GM12878 (cell line): ENCODE measurements at regions not wholly inside any gene's neighbourhood (a gene's known extent, or its start where the extent isn't known, plus 50 kb on each side); places are given as distances from the start of the nearest gene placed in this dataset.

Source experiments
- ATAC-seq: fragments of 200-7000 bp; cut with Tn5 transposase; 3 replicates; pipeline ENCODE4 v1.9.1; 2020; ENCODE audit warnings: mild to moderate bottlenecking, moderate library complexity
- BruUV-seq: library from RNA; stranded (reverse); fragments of 400-500 nt; replicated peaks from 2 replicates; lab custom pipeline; 2021; lab: Mats Ljungman, UMichigan
- CTCF ChIA-PET: fragments of 300-600 bp; sonication (Branson Sonifier 250); formaldehyde crosslinking; extraction: SDS; loops from one replicate; lab custom pipeline; 2021; ENCODE audit warnings: inconsistent platforms; lab: Yijun Ruan, JAX
- POLR2A ChIA-PET: fragments of 350-600 bp; formaldehyde crosslinking; extraction: SDS; loops from one replicate; lab custom pipeline; 2021; ENCODE audit warnings: inconsistent platforms; lab: Charles Lee
- RAD21 ChIA-PET: fragments of 300-600 bp; sonication (Branson Sonifier 250); formaldehyde crosslinking; loops from one replicate; lab custom pipeline; 2023; ENCODE audit warnings: antibody characterized with exemption; ENCODE audit not compliant: unreplicated experiment; lab: Charles Lee
- SMC1A ChIA-PET: fragments of 300-600 bp; sonication (Branson Sonifier 250); formaldehyde crosslinking; loops from one replicate; lab custom pipeline; 2023; ENCODE audit not compliant: unreplicated experiment, uncharacterized antibody; lab: Charles Lee
- DNase-seq: peaks from one replicate; pipeline ENCODE4 v3.0.0-alpha.2; 2011; ENCODE audit warnings: low read depth, low spot score
- FAIRE-seq: peaks from 3 replicates; lab custom pipeline; 2011; peaks lifted over from hg19 to GRCh38; lab: Jason Lieb, UNC
- H2AFZ ChIP-seq: 2 replicates; pipeline ENCODE4 v1.6.0; 2011; ENCODE audit warnings: low read depth, low read length, control low read depth; ENCODE audit not compliant: control insufficient read depth
- H3K27ac ChIP-seq: 2 replicates; pipeline ENCODE4 v1.5.1; 2011; ENCODE audit warnings: control low read depth; ENCODE audit not compliant: control insufficient read depth, insufficient read depth
- H3K27me3 ChIP-seq, 2 experiments: replicated peaks in 1 of 2; 2 replicates each; pipeline versions ENCODE4 v1.6.0 to v1.6.1; 2011; ENCODE audit warnings: low read length in 1 of 2; ENCODE audit not compliant: control insufficient read depth in 2 of 2, insufficient read depth in 2 of 2
- H3K36me3 ChIP-seq, 2 experiments: 2 replicates each; pipeline ENCODE4 v1.5.1; 2011; ENCODE audit warnings: low read length in 1 of 2; ENCODE audit not compliant: control insufficient read depth in 2 of 2, insufficient read depth in 2 of 2
- H3K4me1 ChIP-seq: 2 replicates; pipeline ENCODE4 v1.6.1; 2011; ENCODE audit warnings: mild to moderate bottlenecking, low read length, moderate library complexity, mixed read lengths; ENCODE audit not compliant: control insufficient read depth, insufficient read depth
- H3K4me2 ChIP-seq: 2 replicates; pipeline ENCODE4 v1.6.0; 2011; ENCODE audit warnings: control low read depth; ENCODE audit not compliant: control insufficient read depth, insufficient read depth
- H3K4me3 ChIP-seq: fragments of 200-600 bp; sonication (generic); 2 replicates; pipeline ENCODE4 v1.5.1; 2016
- H3K79me2 ChIP-seq: 2 replicates; pipeline ENCODE4 v1.6.0; 2011; ENCODE audit warnings: low read length; ENCODE audit not compliant: control insufficient read depth, insufficient read depth
- H3K9ac ChIP-seq: 2 replicates; pipeline ENCODE4 v1.8.0; 2011; ENCODE audit warnings: low read length, control low read depth, mixed read lengths; ENCODE audit not compliant: control insufficient read depth, insufficient read depth
- H3K9me3 ChIP-seq: replicated peaks from 3 replicates; pipeline ENCODE4 v1.5.1; 2011; ENCODE audit warnings: mild to moderate bottlenecking, low read length; ENCODE audit not compliant: control insufficient read depth, insufficient read depth
- H4K20me1 ChIP-seq: 2 replicates; pipeline ENCODE4 v1.6.0; 2011; ENCODE audit not compliant: control insufficient read depth, insufficient read depth
- BACH1 ChIP-seq: fragments of 450-650 bp; IDR thresholded peaks from 2 replicates; pipeline ENCODE4 v1.6.1; 2017; ENCODE audit warnings: mild to moderate bottlenecking, borderline replicate concordance
- BCL11A ChIP-seq: IDR thresholded peaks from 2 replicates; pipeline ENCODE4 v1.6.1; 2011; ENCODE audit warnings: low read depth, low read length
- GABPA ChIP-seq: IDR thresholded peaks from 2 replicates; pipeline ENCODE4 v1.6.1; 2014; ENCODE audit warnings: antibody characterized with exemption, low read depth, mild to moderate bottlenecking, inconsistent platforms
- MYB ChIP-seq: fragments of 150-350 bp; IDR thresholded peaks from 2 replicates; pipeline ENCODE4 v1.6.1; 2014; ENCODE audit warnings: mild to moderate bottlenecking, low read depth, low read length, borderline replicate concordance
- NFYA ChIP-seq: IDR thresholded peaks from 2 replicates; pipeline ENCODE4 v1.6.1; 2011; ENCODE audit warnings: low read depth, mild to moderate bottlenecking, low read length, improper control_type of control experiment, borderline replicate concordance
- SKIL ChIP-seq: fragments of 450-650 bp; IDR thresholded peaks from 2 replicates; pipeline ENCODE4 v1.6.1; 2017; ENCODE audit warnings: mild to moderate bottlenecking, low read depth, inconsistent platforms; ENCODE audit not compliant: poor library complexity, severe bottlenecking
- TAF1 ChIP-seq: IDR thresholded peaks from 2 replicates; pipeline ENCODE4 v1.6.1; 2011; ENCODE audit warnings: mild to moderate bottlenecking, low read depth, low read length, borderline replicate concordance
- ZBED1 ChIP-seq: IDR thresholded peaks from 2 replicates; pipeline ENCODE4 v1.6.1; 2016; ENCODE audit warnings: borderline replicate concordance
- WGBS: methylation state at CpG from one replicate; pipeline ENCODE4 v1.1.6; 2016; ENCODE audit warnings: low lambda C conversion rate; ENCODE audit not compliant: insufficient replicate concordance, insufficient coverage; ENCODE audit errors: missing lambda C conversion rate; 5-methylcytosine and 5-hydroxymethylcytosine counted together
- in situ Hi-C: fragments of 300-500 bp; cut with MboI; formaldehyde crosslinking; loops from 9 replicates; pipeline ENCODE4 v1.14.3; 2018; ENCODE audit warnings: mixed read lengths
- intact Hi-C: fragments of 100-400 bp; cut with micrococcal nuclease; formaldehyde crosslinking; loops from one replicate; pipeline ENCODE4 v1.14.2; 2022; ENCODE audit not compliant: unreplicated experiment
- TF ChIP-seq, protein P1 (sequence below): IDR thresholded peaks from 2 replicates; pipeline ENCODE4 v1.6.1; 2012; ENCODE audit warnings: low read depth, low read length, improper control_type of control experiment
- TF ChIP-seq, protein P2 (sequence below), 3 experiments: IDR thresholded peaks in 2 of 3; conservative IDR thresholded peaks in 1 of 3; 2 replicates each; pipeline ENCODE4 v1.5.1; 2011; ENCODE audit warnings: low read depth in 3 of 3, low read length in 3 of 3, mild to moderate bottlenecking in 3 of 3, control low read depth in 2 of 3, moderate library complexity in 2 of 3, inconsistent platforms in 1 of 3, mixed read lengths in 1 of 3; ENCODE audit not compliant: control insufficient read depth in 2 of 3, insufficient read depth in 1 of 3; ENCODE audit errors: extremely low read depth in 1 of 3
- TF ChIP-seq, protein P3 (sequence below): fragments of 450-650 bp; IDR thresholded peaks from 2 replicates; pipeline ENCODE4 v1.6.1; 2018; ENCODE audit warnings: mild to moderate bottlenecking, low read depth, moderate library complexity; ENCODE audit not compliant: partially characterized antibody
- TF ChIP-seq, protein P4 (sequence below): fragments of 450-650 bp; IDR thresholded peaks from 2 replicates; pipeline ENCODE4 v1.6.1; 2016; ENCODE audit warnings: mild to moderate bottlenecking

DNA sequence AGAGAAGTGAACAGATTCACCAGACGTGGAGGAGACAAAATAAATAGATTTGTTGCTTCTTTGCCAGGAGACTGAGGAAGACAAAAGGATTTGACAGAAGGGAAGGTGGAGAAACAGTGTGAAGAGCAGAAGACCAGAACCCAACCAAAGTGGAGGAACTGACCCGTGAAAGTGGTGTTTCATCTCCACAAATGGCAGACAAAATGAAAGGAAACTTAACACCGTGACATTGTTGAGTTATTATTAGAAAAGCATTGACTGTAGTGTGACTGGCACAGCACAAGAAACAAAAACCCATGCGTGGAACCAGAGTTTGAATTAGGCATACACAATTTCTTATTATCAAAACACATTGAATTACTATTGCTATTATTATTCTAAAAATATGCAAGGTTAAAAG is 518.1 kb downstream of the TMEM121 start:
- no peaks in the 10 kb centered on the region for H3K9me3 ChIP-seq
- no peak for DNase-seq
- H3K4me3 ChIP-seq: no peak overlapping the region
- H3K79me2 ChIP-seq: no peaks in the 10 kb centered on the region
- no peak for ATAC-seq
- H4K20me1 ChIP-seq: no peaks in the 10 kb centered on the region
- ChIA-PET CTCF (no interaction called here), SMC1A (no interaction called here), POLR2A (no interaction called here), RAD21 (no interaction called here)
- no peaks in the 10 kb centered on the region for H3K27me3 ChIP-seq
- no peak for FAIRE-seq
- H2AFZ ChIP-seq: no peak overlapping the region; the same call in 1 of the 2 replicates
- no peaks in the 10 kb centered on the region for H3K36me3 ChIP-seq
- BruUV-seq: no TSS peak
- no peak overlapping the region for H3K9ac ChIP-seq
- WGBS: 0% methylated on average over 4 of the region's 4 CpGs
- H3K27ac ChIP-seq: no peak overlapping the region
- H3K4me2 ChIP-seq: peak overlapping the region; percentile 64
- intact Hi-C loops (no loop called here), in situ Hi-C loops (no loop called here)
- no peaks in the 10 kb centered on the region; the same call in 1 of the 2 replicates for H3K4me1 ChIP-seq
- TF ChIP-seq TAF1 (no peak), SKIL (no peak), BCL11A (no peak), GABPA (no peak), MYB (no peak), ZBED1 (no peak), NFYA (no peak), BACH1 (no peak)
- TF ChIP-seq, protein P1, sequence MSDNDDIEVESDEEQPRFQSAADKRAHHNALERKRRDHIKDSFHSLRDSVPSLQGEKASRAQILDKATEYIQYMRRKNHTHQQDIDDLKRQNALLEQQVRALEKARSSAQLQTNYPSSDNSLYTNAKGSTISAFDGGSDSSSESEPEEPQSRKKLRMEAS: no peak
- TF ChIP-seq, protein P2, sequence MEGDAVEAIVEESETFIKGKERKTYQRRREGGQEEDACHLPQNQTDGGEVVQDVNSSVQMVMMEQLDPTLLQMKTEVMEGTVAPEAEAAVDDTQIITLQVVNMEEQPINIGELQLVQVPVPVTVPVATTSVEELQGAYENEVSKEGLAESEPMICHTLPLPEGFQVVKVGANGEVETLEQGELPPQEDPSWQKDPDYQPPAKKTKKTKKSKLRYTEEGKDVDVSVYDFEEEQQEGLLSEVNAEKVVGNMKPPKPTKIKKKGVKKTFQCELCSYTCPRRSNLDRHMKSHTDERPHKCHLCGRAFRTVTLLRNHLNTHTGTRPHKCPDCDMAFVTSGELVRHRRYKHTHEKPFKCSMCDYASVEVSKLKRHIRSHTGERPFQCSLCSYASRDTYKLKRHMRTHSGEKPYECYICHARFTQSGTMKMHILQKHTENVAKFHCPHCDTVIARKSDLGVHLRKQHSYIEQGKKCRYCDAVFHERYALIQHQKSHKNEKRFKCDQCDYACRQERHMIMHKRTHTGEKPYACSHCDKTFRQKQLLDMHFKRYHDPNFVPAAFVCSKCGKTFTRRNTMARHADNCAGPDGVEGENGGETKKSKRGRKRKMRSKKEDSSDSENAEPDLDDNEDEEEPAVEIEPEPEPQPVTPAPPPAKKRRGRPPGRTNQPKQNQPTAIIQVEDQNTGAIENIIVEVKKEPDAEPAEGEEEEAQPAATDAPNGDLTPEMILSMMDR (IDR thresholded peaks at IDR 0.05 in 2 of 3, conservative IDR thresholded peaks at IDR 0.05 in 1 of 3; ENCODE audit: control insufficient read depth in 2 of 3, extremely low read depth in 1 of 3, insufficient read depth in 1 of 3, low read depth in 3 of 3, low read length in 3 of 3): no peak
- TF ChIP-seq, protein P3, sequence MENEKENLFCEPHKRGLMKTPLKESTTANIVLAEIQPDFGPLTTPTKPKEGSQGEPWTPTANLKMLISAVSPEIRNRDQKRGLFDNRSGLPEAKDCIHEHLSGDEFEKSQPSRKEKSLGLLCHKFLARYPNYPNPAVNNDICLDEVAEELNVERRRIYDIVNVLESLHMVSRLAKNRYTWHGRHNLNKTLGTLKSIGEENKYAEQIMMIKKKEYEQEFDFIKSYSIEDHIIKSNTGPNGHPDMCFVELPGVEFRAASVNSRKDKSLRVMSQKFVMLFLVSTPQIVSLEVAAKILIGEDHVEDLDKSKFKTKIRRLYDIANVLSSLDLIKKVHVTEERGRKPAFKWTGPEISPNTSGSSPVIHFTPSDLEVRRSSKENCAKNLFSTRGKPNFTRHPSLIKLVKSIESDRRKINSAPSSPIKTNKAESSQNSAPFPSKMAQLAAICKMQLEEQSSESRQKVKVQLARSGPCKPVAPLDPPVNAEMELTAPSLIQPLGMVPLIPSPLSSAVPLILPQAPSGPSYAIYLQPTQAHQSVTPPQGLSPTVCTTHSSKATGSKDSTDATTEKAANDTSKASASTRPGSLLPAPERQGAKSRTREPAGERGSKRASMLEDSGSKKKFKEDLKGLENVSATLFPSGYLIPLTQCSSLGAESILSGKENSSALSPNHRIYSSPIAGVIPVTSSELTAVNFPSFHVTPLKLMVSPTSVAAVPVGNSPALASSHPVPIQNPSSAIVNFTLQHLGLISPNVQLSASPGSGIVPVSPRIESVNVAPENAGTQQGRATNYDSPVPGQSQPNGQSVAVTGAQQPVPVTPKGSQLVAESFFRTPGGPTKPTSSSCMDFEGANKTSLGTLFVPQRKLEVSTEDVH: no peak
- TF ChIP-seq, protein P4, sequence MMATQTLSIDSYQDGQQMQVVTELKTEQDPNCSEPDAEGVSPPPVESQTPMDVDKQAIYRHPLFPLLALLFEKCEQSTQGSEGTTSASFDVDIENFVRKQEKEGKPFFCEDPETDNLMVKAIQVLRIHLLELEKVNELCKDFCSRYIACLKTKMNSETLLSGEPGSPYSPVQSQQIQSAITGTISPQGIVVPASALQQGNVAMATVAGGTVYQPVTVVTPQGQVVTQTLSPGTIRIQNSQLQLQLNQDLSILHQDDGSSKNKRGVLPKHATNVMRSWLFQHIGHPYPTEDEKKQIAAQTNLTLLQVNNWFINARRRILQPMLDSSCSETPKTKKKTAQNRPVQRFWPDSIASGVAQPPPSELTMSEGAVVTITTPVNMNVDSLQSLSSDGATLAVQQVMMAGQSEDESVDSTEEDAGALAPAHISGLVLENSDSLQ: no peak
